ENCODE measurements at regions not wholly inside any gene's neighbourhood (a gene's known extent, or its start where the extent isn't known, plus 50 kb on each side); places are given as distances from the start of the nearest gene placed in this dataset.
"Not testable (repeated sequence)": the region's sequence is repeated elsewhere in the genome, so short reads cannot be mapped to it uniquely, and the experiment has no call there.

DNA sequence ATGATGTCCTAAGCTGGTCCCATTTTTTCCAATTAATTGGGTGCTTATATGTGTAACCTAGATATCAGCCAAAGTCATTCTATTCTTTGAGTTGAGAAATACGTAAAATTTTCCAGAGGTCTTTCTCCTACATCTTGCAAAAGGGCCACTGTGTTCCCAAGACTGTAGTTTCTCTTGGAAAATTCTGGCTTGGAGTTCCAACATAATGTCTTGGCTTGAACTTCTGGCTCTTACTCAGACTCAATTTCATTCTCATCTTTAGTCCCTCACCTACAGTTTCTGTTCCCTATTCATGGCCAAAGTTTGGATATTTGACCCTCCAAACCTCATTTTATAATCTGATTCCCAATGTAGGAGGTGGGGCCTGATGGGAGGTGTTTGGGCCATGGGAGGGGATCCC is 201.4 kb upstream of the ARHGEF26 start:
- no peaks in the 10 kb centered on the region for H3K27me3 Mint-ChIP-seq

DNA sequence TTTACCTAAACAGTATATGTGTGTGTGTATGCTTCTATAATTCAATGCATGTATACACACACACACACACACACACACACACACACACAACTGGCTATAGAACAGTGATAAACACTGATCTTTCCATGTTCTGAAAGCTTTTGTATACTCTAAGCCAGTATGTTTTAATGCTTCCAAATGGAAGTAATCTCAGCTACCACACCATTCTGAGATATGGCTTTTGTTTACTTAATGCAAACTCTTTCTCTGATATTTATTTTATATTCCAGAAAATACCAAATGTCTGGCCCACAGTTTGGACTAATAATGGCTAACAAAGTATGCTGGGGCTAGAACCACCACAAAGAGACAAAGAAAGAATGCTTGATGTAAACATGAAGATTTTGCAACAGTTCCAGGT is 199.4 kb upstream of the ARHGEF26 start:
- Mint-ChIP-seq H3K36me3 (ENCODE audit: low read depth) (no peaks in the 10 kb centered on the region), H3K4me1 (ENCODE audit: low read depth) (no peaks in the 10 kb centered on the region), H3K9me3 (no peaks in the 10 kb centered on the region), H3K27ac (no peak overlapping the region), H3K4me3 (no peak overlapping the region), H3K27me3 (no peaks in the 10 kb centered on the region)
- intact Hi-C loops (cut with micrococcal nuclease), result no loop called here

More for the DNA sequence above, 201.4 kb upstream of the ARHGEF26 start:
- no peaks in the 10 kb centered on the region for H3K36me3 Mint-ChIP-seq (ENCODE audit: low read depth)
- intact Hi-C loops (cut with micrococcal nuclease), result no loop called here
- H3K4me3 Mint-ChIP-seq, result no peak overlapping the region
- H3K9me3 Mint-ChIP-seq, result peaks cover 13% of the 10 kb centered on the region
- H3K27ac Mint-ChIP-seq, result no peak overlapping the region
- H3K4me1 Mint-ChIP-seq (ENCODE audit: low read depth), result no peaks in the 10 kb centered on the region

DNA sequence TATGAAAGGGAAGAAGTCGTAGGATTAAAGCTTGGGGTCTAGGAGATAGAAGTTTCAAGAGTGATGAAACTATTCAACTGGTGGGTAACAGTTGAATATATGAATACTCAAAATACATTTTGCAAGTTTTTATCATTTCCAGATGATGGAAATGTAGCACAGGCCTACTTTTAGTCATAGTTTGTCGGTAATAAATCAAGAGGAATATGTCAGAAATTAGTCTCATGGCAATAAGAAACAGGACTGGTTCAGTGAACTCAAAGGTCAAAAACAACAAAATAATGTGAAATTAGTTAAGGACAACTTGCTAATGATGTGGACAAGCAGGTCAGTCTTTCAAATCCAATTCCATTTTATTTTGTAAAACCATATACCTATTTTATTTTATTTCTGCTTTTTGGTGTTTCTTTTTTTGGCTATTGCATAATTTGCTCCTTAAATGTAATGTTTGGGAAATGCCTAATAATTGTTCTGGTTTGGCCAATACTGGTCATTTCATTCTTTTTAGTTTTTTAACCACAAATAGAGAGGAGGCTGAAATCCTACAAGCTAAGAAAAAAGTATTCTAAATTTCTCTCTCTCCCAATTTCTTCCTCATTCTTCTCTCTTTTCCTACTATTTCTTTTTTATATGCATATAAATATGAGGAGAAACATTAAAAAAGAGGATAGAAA is 195.2 kb upstream of the ARHGEF26 start:
- no peaks in the 10 kb centered on the region for H3K27me3 Mint-ChIP-seq
- intact Hi-C loops (cut with micrococcal nuclease), result no loop called here
- H3K4me3 Mint-ChIP-seq, result no peak overlapping the region
- H3K4me1 Mint-ChIP-seq (ENCODE audit: low read depth), result no peaks in the 10 kb centered on the region
- no peak overlapping the region for H3K27ac Mint-ChIP-seq
- no peaks in the 10 kb centered on the region for H3K36me3 Mint-ChIP-seq (ENCODE audit: low read depth)
- H3K9me3 Mint-ChIP-seq, result no peaks in the 10 kb centered on the region

DNA sequence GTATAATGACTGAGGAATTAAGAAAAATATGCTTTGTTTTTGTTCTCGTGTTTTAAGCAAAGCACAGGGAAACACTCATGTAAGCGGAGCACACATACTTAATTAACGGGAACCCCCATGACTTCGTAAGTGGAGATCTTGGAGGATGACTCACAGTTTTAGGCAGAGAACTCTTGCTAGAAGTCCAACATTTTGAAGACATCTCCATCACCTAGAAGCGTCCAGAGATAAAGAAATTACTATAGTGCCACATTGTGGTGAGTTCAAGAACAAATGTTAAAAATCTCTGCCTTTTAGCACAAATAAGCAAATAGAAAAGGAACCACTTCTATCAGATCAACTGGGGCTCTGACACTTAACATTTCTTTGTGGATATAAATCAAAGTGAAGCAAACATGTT is 194.1 kb upstream of the ARHGEF26 start:
- H3K4me1 Mint-ChIP-seq (ENCODE audit: low read depth), result no peaks in the 10 kb centered on the region
- no peaks in the 10 kb centered on the region for H3K9me3 Mint-ChIP-seq
- no peaks in the 10 kb centered on the region for H3K27me3 Mint-ChIP-seq
- no peak overlapping the region for H3K27ac Mint-ChIP-seq
- intact Hi-C loops (cut with micrococcal nuclease), result no loop called here
- no peaks in the 10 kb centered on the region for H3K36me3 Mint-ChIP-seq (ENCODE audit: low read depth)
- H3K4me3 Mint-ChIP-seq, result no peak overlapping the region

DNA sequence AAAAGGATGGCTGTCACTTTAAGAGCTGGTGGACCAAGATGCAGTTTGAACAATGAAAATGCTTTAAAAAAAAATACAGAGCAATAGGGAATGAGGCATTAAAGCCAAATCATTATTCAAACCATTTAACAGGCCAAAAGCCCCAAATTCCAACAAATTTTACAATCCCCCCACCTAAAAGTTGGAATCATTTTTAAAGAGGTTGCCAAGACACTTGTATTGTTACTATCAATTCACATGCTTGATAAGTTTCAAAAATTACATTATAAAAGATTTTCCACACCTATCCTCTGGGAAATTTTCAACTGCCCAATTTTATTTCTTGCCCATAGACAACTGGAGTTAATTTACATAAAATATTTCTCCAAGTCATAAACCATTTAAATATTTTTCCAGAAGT is 192.3 kb upstream of the ARHGEF26 start:
- Mint-ChIP-seq H3K27ac (no peak overlapping the region), H3K9me3 (no peaks in the 10 kb centered on the region), H3K36me3 (ENCODE audit: low read depth) (no peaks in the 10 kb centered on the region), H3K4me3 (no peak overlapping the region), H3K4me1 (ENCODE audit: low read depth) (no peaks in the 10 kb centered on the region), H3K27me3 (no peaks in the 10 kb centered on the region)
- intact Hi-C loops (cut with micrococcal nuclease), result no loop called here

DNA sequence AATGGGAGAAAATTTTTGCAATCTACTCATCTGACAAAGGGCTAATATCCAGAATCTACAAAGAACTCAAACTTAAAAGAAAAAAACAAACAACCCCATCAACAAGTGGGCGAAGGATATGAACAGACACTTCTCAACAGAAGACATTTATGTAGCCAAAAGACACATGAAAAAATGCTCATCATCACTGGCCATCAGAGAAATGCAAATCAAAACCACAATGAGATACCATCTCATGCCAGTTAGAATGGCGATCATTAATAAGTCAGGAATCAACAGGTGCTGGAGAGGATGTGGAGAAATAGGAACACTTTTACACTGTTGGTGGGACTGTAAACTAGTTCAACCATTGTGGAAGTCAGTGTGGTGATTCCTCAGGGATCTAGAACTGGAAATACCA is 187.7 kb upstream of the ARHGEF26 start:
- H3K9me3 Mint-ChIP-seq; intact Hi-C loops (cut with micrococcal nuclease); H3K27ac Mint-ChIP-seq; H3K4me3 Mint-ChIP-seq; H3K36me3 Mint-ChIP-seq (ENCODE audit: low read depth); H3K4me1 Mint-ChIP-seq (ENCODE audit: low read depth); H3K27me3 Mint-ChIP-seq: not testable (repeated sequence)

DNA sequence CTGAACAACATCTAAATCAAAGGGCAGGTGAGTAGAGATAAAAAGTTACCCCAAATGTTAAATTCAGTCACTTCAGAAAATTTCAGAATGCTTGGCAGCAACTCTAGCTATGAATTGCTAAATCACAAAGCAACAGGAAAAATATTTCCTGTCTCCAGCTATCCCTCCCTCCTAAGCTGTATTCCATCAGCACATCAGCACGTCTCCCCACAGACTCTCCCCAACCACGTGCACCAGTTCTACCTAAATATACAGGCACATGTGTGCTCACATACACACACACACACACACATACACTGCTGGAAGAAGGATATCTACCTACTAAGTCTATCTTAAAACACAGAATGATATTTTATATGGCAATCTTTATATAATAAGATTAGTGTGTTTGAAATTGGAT is 177.1 kb upstream of the ARHGEF26 start:
- no peak overlapping the region for H3K4me3 Mint-ChIP-seq
- no peaks in the 10 kb centered on the region for H3K27me3 Mint-ChIP-seq
- H3K4me1 Mint-ChIP-seq (ENCODE audit: low read depth), result no peaks in the 10 kb centered on the region
- H3K9me3 Mint-ChIP-seq, result peaks cover 20% of the 10 kb centered on the region
- no peaks in the 10 kb centered on the region for H3K36me3 Mint-ChIP-seq (ENCODE audit: low read depth)
- H3K27ac Mint-ChIP-seq, result no peak overlapping the region
- intact Hi-C loops (cut with micrococcal nuclease), result no loop called here

DNA sequence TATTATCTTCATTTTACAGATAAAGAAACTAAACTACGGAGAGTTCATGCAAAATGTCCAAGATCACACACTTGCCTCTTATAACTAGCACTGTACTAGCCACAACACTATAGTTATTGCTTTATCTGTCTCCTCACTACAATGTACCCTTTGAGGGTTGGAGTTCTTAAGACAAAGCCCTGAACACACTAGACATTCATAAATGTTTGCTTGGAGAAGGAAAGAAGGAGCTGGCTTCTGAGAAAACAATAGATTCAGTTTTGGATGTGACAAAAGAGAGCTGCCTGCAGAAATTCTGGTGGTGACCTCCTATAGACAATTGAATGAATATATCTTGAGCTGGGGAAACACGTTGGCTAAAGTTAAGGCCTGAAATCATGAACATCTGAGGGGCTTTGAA is 169.9 kb upstream of the ARHGEF26 start:
- H3K27ac Mint-ChIP-seq, result no peak overlapping the region

DNA sequence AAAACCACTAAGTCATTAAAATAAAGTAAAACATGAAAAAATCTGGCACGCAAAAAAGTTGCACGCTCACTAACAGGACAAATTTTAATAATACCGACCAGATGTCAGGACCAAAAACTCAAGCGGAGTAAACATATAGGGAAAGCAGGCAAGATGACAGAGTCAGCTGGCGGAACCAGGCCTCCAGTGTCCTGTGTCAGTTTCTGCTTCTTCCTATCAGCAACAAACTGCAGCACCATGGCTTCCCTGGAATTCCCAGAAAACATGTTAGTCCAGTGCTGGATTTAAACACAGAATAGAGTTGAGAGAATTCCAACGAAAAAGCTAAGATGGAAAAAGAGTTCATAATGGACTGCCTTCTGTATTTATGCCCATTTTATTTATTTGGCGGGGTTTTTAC is 169.1 kb upstream of the ARHGEF26 start:
- Mint-ChIP-seq H3K36me3 (ENCODE audit: low read depth) (no peaks in the 10 kb centered on the region), H3K4me1 (ENCODE audit: low read depth) (no peaks in the 10 kb centered on the region), H3K9me3 (peaks cover 8% of the 10 kb centered on the region), H3K27me3 (no peaks in the 10 kb centered on the region), H3K4me3 (no peak overlapping the region), H3K27ac (no peak overlapping the region)
- intact Hi-C loops (cut with micrococcal nuclease), result no loop called here

More for the DNA sequence above, 169.9 kb upstream of the ARHGEF26 start:
- Mint-ChIP-seq H3K36me3 (ENCODE audit: low read depth) (no peaks in the 10 kb centered on the region), H3K9me3 (peaks cover 17% of the 10 kb centered on the region), H3K4me3 (no peak overlapping the region), H3K27me3 (no peaks in the 10 kb centered on the region), H3K4me1 (ENCODE audit: low read depth) (no peaks in the 10 kb centered on the region)
- intact Hi-C loops (cut with micrococcal nuclease), result no loop called here

DNA sequence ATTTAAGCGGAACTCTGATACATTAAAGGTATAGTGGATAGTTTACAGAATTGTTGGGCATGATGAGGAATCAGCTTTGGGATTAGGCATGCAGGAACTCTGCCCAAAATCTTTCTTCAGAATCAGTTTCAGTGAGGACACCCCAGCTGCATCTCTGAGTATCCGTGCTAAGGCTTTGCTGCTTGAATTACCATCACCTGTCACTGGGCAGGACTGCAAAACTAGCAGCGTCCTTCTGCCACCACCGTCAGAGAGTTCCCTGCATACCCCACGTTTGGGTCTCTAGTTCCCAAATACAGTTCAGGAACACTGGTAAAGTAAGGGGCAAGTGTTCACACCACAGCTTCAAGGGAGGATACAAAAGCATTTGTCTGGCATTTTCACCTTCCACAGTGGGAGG is 164.6 kb upstream of the ARHGEF26 start:
- Mint-ChIP-seq H3K4me3 (no peak overlapping the region), H3K9me3 (no peaks in the 10 kb centered on the region), H3K27me3 (no peaks in the 10 kb centered on the region), H3K36me3 (ENCODE audit: low read depth) (no peaks in the 10 kb centered on the region), H3K4me1 (ENCODE audit: low read depth) (no peaks in the 10 kb centered on the region), H3K27ac (no peak overlapping the region)
- intact Hi-C loops (cut with micrococcal nuclease), result no loop called here

DNA sequence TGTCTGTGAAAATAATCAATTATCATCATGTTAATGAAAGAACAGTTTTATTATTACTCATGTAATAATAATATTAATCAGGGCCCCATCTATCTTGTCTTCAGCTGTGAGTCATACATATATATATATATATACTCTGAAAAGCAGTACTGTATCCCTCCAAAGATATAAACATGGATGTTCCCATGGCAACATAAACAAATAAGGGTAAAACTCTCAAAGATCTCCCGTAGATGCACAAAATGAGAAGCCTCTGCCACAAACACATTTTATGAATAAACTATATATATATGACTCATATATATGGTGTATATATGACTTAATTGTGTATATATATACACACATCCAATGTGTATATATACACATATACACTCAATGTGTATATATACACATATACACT is 163.8 kb upstream of the ARHGEF26 start:
- intact Hi-C loops (cut with micrococcal nuclease), result no loop called here
- H3K4me1 Mint-ChIP-seq (ENCODE audit: low read depth), result no peaks in the 10 kb centered on the region
- H3K27ac Mint-ChIP-seq, result no peak overlapping the region
- H3K27me3 Mint-ChIP-seq, result no peaks in the 10 kb centered on the region
- H3K36me3 Mint-ChIP-seq (ENCODE audit: low read depth), result no peaks in the 10 kb centered on the region
- H3K4me3 Mint-ChIP-seq, result no peak overlapping the region
- H3K9me3 Mint-ChIP-seq, result no peaks in the 10 kb centered on the region

DNA sequence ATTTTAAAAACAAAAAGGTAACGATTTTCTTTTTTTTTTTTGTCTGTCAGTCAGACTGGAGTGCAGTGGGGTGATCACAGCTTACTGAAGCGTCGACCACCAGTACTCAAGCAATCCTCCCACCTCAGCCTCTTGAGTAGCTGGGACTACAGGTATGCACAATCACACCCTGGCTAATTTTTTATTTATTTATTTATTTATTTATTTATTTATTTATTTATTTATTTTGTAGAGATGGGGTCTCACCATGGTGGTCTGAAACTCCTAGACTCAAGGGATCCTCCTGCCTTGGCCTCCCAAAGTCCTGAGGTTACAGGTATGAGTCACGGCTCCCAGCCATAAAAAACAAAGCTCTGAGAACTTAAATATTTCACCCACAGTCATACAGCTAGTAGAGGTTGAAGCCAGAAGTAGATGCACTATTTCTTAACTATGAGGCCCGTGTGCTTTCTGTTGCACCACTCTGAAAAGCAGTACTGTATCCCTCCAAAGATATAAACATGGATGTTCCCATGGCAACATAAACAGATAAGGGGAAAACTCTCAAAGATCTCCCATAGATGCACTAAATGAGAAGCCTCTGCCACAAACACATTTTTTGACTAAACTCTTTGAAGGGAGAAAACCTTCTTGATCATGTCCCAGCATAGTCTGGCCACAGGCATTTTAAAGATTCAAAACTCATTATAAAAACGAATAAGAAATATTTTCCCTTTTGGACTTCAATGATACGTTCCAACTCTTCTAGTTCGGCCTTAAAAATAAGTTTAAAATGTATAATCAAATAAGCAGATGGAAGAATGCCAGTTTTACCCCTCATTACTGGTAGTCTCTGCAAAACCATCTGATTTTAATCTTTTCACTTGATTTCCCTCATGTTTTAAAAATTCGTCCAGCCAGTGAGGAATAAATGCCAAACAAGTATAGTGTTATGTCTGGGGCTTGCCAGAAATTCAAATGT is 162.3 kb upstream of the ARHGEF26 start:
- H3K36me3 Mint-ChIP-seq (ENCODE audit: low read depth), result no peaks in the 10 kb centered on the region
- no peaks in the 10 kb centered on the region for H3K4me1 Mint-ChIP-seq (ENCODE audit: low read depth)
- no peaks in the 10 kb centered on the region for H3K27me3 Mint-ChIP-seq
- intact Hi-C loops (cut with micrococcal nuclease), result no loop called here
- no peaks in the 10 kb centered on the region for H3K9me3 Mint-ChIP-seq
- H3K27ac Mint-ChIP-seq, result no peak overlapping the region
- no peak overlapping the region for H3K4me3 Mint-ChIP-seq

DNA sequence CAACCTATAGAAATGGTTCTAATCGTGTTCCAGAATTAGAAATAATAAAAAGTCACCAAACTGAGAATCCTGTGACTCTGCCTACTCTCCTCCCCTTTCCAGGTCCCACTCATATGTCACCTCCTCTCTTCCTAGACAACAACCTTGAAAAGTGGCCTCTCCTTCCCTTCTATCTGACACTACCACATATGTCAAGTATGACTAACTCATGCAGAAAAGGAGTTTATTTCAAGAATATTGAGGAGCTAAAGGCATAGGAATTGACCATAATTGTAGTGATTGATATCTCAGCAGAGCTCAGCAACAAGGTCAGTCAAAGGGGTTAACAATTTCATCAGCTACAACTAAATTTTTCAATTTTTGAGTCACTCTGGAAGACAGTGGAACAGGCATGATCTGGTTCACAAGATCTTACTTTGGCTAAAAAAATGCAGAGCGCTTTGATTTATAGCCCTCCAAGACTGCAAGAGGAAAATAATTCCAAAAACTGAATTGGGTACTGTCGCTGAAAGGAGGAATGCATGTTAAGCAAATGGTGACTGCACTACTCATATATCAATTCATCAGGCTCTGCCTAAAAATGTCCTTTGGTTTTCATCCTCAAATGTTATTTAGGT is 160.6 kb upstream of the ARHGEF26 start:
- intact Hi-C loops (cut with micrococcal nuclease), result no loop called here
- Mint-ChIP-seq H3K36me3 (ENCODE audit: low read depth) (no peaks in the 10 kb centered on the region), H3K9me3 (no peaks in the 10 kb centered on the region), H3K27ac (no peak overlapping the region), H3K27me3 (no peaks in the 10 kb centered on the region), H3K4me1 (ENCODE audit: low read depth) (no peaks in the 10 kb centered on the region), H3K4me3 (no peak overlapping the region)

DNA sequence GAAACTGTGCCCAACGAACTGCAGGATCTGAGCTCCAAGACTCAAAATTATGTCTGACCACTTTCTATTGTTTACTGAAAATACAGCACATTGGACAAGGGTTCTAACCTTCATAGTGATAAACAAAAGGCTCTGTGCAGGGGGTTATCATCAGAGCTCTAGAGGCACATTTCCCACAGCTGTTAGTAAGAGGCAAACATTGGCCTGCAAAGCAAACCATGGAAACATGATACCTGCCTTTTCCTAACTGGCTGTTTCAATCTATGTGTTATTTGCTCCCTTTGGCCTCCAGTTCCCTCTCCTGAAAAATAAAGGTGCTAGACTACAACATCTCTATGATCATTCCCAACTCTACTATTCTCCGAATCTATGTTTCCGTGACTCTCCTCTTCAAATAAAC is 159.7 kb upstream of the ARHGEF26 start:
- Mint-ChIP-seq H3K27me3 (no peaks in the 10 kb centered on the region), H3K36me3 (ENCODE audit: low read depth) (no peaks in the 10 kb centered on the region), H3K9me3 (no peaks in the 10 kb centered on the region), H3K4me1 (ENCODE audit: low read depth) (no peaks in the 10 kb centered on the region), H3K4me3 (no peak overlapping the region), H3K27ac (no peak overlapping the region)
- intact Hi-C loops (cut with micrococcal nuclease), result no loop called here
